GM23338 (cell line): ENCODE measurements at regions not wholly inside any gene's neighbourhood (a gene's known extent, or its start where the extent isn't known, plus 50 kb on each side); places are given as distances from the start of the nearest gene placed in this dataset.

Experiments
- ATAC-seq: fragments of 200-7000 bp; cut with Tn5 transposase; 3 replicates; pipeline ENCODE4 v1.9.1; 2020
- DNase-seq: peaks from one replicate; pipeline ENCODE4 v3.0.0-alpha.2; 2015; ENCODE audit warnings: low spot score
- H2AFZ ChIP-seq: fragments of 200-600 bp; sonication (generic); 2 replicates; pipeline ENCODE4 v1.8.0; 2016; ENCODE audit warnings: antibody characterized with exemption, mild to moderate bottlenecking, moderate library complexity
- H3F3A ChIP-seq: fragments of 200-600 bp; sonication (generic); replicated peaks from 2 replicates; pipeline ENCODE4 v1.8.0; 2017; ENCODE audit warnings: antibody characterized with exemption, mixed run types, low read depth
- H3K27ac ChIP-seq: fragments of 200-600 bp; sonication (generic); 2 replicates; pipeline ENCODE4 v1.6.1; 2016; ENCODE audit warnings: low read depth
- H3K27me3 ChIP-seq: fragments of 200-600 bp; sonication (generic); 2 replicates; pipeline ENCODE4 v1.8.0; 2016; ENCODE audit warnings: mild to moderate bottlenecking, mixed run types, moderate library complexity; ENCODE audit not compliant: insufficient read depth
- H3K36me3 ChIP-seq: fragments of 200-600 bp; sonication (generic); 2 replicates; pipeline ENCODE4 v1.8.0; 2016; ENCODE audit warnings: mild to moderate bottlenecking; ENCODE audit not compliant: insufficient read depth
- H3K4me1 ChIP-seq: fragments of 200-600 bp; sonication (generic); 2 replicates; pipeline ENCODE4 v1.8.0; 2016; ENCODE audit warnings: mild to moderate bottlenecking, moderate library complexity; ENCODE audit not compliant: insufficient read depth
- H3K4me2 ChIP-seq: fragments of 200-600 bp; sonication (generic); 2 replicates; pipeline ENCODE4 v1.7.1; 2017; ENCODE audit warnings: mixed run types
- H3K4me3 ChIP-seq: fragments of 200-600 bp; sonication (generic); 2 replicates; pipeline ENCODE4 v1.6.1; 2016; ENCODE audit warnings: mixed run types
- H3K79me2 ChIP-seq: fragments of 200-600 bp; sonication (generic); replicated peaks from 2 replicates; pipeline ENCODE4 v1.8.0; 2017; ENCODE audit warnings: mild to moderate bottlenecking; ENCODE audit not compliant: insufficient read depth
- H3K9me2 ChIP-seq: fragments of 200-600 bp; sonication (generic); 2 replicates; pipeline ENCODE4 v1.8.0; 2017; ENCODE audit not compliant: insufficient read depth
- H4K20me1 ChIP-seq: fragments of 200-600 bp; sonication (generic); replicated peaks from 2 replicates; pipeline ENCODE4 v1.8.0; 2017; ENCODE audit warnings: mild to moderate bottlenecking; ENCODE audit not compliant: insufficient read depth
- H3K27ac Mint-ChIP-seq: 2 replicates; pipeline ENCODE4 v1.8.0; 2020; ENCODE audit warnings: inconsistent platforms, mild to moderate bottlenecking, moderate library complexity, mixed read lengths
- H3K27me3 Mint-ChIP-seq: 3 replicates; pipeline ENCODE4 v1.8.0; 2022; ENCODE audit warnings: low read depth, mild to moderate bottlenecking, moderate library complexity, mixed read lengths, inconsistent platforms; ENCODE audit not compliant: insufficient read depth, poor library complexity
- H3K36me3 Mint-ChIP-seq: 3 replicates; pipeline ENCODE4 v1.8.0; 2021; ENCODE audit warnings: low read depth, mild to moderate bottlenecking, inconsistent platforms, moderate library complexity, mixed read lengths
- H3K4me1 Mint-ChIP-seq: 3 replicates; pipeline ENCODE4 v1.8.0; 2020; ENCODE audit warnings: mild to moderate bottlenecking, inconsistent platforms, mixed read lengths
- H3K4me3 Mint-ChIP-seq: 3 replicates; pipeline ENCODE4 v1.8.0; 2021; ENCODE audit warnings: moderate library complexity, mild to moderate bottlenecking, inconsistent platforms, mixed read lengths
- H3K9me3 Mint-ChIP-seq: 3 replicates; pipeline ENCODE4 v1.8.0; 2020; ENCODE audit warnings: moderate library complexity, mild to moderate bottlenecking, inconsistent platforms, mixed read lengths
- NANOG ChIP-seq: IDR thresholded peaks from 2 replicates; pipeline ENCODE4 v1.6.1; 2016; ENCODE audit warnings: antibody characterized with exemption, borderline replicate concordance
- POLR2AphosphoS5 ChIP-seq: IDR thresholded peaks from 2 replicates; pipeline ENCODE4 v1.6.1; 2016; ENCODE audit warnings: antibody characterized with exemption, low read depth
- ZNF114 ChIP-seq: fragments of 250-450 bp; sonication (Bioruptor Pico); IDR thresholded peaks from 2 replicates; pipeline ENCODE4 v1.5.0; 2020; ENCODE audit warnings: mild to moderate bottlenecking, moderate library complexity
- ZNF331 ChIP-seq: fragments of 250-450 bp; sonication (Bioruptor Pico); IDR thresholded peaks from 2 replicates; pipeline ENCODE4 v1.5.0; 2020; ENCODE audit warnings: low read depth, mild to moderate bottlenecking, moderate library complexity
- TF ChIP-seq, protein P1 (sequence below): IDR thresholded peaks from 2 replicates; pipeline ENCODE4 v1.6.1; 2016; ENCODE audit warnings: antibody characterized with exemption

DNA sequence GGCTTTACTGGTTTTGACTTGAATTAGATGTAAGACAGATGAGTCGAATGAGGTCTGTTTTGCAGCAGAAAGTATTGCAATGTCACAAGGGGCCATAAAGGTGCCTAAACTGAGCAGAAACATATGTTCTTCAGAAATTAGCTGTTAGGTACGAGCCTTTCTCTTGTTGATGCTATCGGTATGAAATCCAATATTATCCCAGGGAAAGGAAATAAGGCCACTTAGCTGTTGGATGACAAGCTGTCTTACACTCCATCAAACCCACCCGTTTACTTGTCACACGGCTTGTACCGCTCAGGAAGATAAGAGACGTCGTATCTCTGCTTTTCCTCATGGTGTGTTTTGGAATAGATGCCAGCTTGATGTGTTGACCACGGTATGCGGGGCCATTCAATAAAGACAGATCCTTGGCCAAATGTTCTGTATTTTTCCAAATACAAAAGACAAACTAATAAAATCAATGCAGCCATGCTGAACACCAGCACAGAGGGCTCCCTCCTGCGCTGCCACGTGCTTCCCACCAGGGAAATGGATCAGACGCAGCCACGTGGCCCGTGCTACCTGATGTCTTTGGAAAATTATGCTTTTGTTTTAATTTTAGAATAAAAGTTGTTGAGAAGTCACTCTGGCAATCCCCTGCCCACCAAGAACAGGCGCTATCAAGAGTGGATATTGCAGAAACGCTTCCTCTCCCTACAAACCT lies 255.9 kb upstream of the SULF2 start:
- no peaks in the 10 kb centered on the region for H3K27me3 ChIP-seq
- H3K36me3 Mint-ChIP-seq, result no peaks in the 10 kb centered on the region; the same call in 2 of the 3 replicates
- H3K27ac ChIP-seq, result no peak overlapping the region
- DNase-seq (no peak), ATAC-seq (no peak)
- no peaks in the 10 kb centered on the region for H3K9me2 ChIP-seq
- no peak overlapping the region for H3K4me3 Mint-ChIP-seq
- no peaks in the 10 kb centered on the region for H3K4me1 ChIP-seq
- no peaks in the 10 kb centered on the region for H3K36me3 ChIP-seq
- H4K20me1 ChIP-seq, result no peaks in the 10 kb centered on the region
- H3F3A ChIP-seq, result no peaks in the 10 kb centered on the region
- H3K27ac Mint-ChIP-seq, result no peak overlapping the region
- no peak overlapping the region for H2AFZ ChIP-seq
- no peak overlapping the region for H3K4me2 ChIP-seq
- TF ChIP-seq NANOG (no peak), ZNF114 (CRISPR knock-in tag) (no peak)
- H3K79me2 ChIP-seq, result no peaks in the 10 kb centered on the region
- H3K27me3 Mint-ChIP-seq, result peaks cover 4% of the 10 kb centered on the region
- H3K4me3 ChIP-seq, result no peak overlapping the region
- no peaks in the 10 kb centered on the region for H3K9me3 Mint-ChIP-seq
- no peaks in the 10 kb centered on the region for H3K4me1 Mint-ChIP-seq

DNA sequence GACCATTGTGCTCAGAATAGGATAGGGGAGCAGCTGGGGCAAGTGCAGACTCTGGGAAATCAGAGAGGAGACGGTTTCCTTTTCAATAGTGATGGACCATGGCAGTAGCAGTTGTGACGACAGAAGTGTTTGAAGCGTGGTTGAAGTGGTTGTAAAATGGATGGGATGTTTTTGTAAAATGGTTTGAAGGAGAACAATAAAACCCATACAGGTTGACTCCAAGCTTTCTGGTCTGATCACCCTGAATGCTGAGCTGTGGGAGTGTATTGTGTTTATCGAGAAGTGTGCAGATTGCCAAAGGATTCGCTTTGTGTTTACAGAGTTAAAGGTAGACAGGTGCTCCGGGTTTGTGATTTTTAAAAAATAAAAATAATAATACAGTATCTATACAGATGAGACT lies 255.2 kb upstream of the SULF2 start:
- no peaks in the 10 kb centered on the region for H3K36me3 ChIP-seq
- Mint-ChIP-seq H3K4me3 (no peak overlapping the region), H3K4me1 (no peaks in the 10 kb centered on the region), H3K27me3 (peaks cover 4% of the 10 kb centered on the region), H3K36me3 (no peaks in the 10 kb centered on the region; the same call in 2 of the 3 replicates), H3K27ac (no peak overlapping the region), H3K9me3 (no peaks in the 10 kb centered on the region)
- TF ChIP-seq, protein P1, sequence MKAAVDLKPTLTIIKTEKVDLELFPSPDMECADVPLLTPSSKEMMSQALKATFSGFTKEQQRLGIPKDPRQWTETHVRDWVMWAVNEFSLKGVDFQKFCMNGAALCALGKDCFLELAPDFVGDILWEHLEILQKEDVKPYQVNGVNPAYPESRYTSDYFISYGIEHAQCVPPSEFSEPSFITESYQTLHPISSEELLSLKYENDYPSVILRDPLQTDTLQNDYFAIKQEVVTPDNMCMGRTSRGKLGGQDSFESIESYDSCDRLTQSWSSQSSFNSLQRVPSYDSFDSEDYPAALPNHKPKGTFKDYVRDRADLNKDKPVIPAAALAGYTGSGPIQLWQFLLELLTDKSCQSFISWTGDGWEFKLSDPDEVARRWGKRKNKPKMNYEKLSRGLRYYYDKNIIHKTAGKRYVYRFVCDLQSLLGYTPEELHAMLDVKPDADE, result no peak
- no peak for TF ChIP-seq ZNF331 (CRISPR knock-in tag)
- no peaks in the 10 kb centered on the region for H3K4me1 ChIP-seq
- H3F3A ChIP-seq, result no peaks in the 10 kb centered on the region
- H3K79me2 ChIP-seq, result no peaks in the 10 kb centered on the region
- H3K27me3 ChIP-seq, result no peaks in the 10 kb centered on the region
- no peaks in the 10 kb centered on the region for H4K20me1 ChIP-seq
- no peak overlapping the region for H3K27ac ChIP-seq
- no peak overlapping the region for H2AFZ ChIP-seq
- no peak overlapping the region for H3K4me3 ChIP-seq
- no peak for ATAC-seq
- H3K9me2 ChIP-seq, result no peaks in the 10 kb centered on the region
- H3K4me2 ChIP-seq, result no peak overlapping the region
- no peak for DNase-seq

DNA sequence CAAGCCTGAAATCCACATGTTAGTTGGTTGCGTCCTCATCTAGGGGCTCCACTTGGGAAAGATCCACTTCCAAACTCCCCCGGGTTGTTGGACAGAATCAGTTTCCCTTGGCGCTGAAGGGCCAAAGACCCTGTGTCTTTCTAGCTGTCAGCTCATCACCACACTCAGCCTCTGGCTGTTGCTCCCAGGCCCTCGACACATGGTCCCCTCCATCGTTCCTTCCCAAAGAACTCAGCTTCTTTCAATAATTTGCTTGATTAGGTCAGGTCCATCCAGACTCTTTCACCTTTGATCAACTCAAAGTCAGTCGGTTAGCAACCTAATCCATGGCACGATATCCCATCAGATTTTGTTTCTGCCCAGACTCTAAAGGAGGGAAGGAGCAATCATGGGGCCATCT lies 254.8 kb upstream of the SULF2 start:
- ATAC-seq (no peak), DNase-seq (no peak)
- no peaks in the 10 kb centered on the region for H3K27me3 ChIP-seq
- no peaks in the 10 kb centered on the region for H3K4me1 Mint-ChIP-seq
- peaks cover 4% of the 10 kb centered on the region for H3K27me3 Mint-ChIP-seq
- no peaks in the 10 kb centered on the region; the same call in 2 of the 3 replicates for H3K9me3 Mint-ChIP-seq
- no peak overlapping the region for H2AFZ ChIP-seq
- no peak overlapping the region for H3K4me2 ChIP-seq
- H3F3A ChIP-seq, result no peaks in the 10 kb centered on the region
- no peak overlapping the region for H3K4me3 ChIP-seq
- H3K79me2 ChIP-seq, result no peaks in the 10 kb centered on the region
- no peaks in the 10 kb centered on the region for H3K36me3 ChIP-seq
- H3K4me3 Mint-ChIP-seq, result no peak overlapping the region
- H3K27ac ChIP-seq, result no peak overlapping the region
- H3K27ac Mint-ChIP-seq, result no peak overlapping the region
- H3K36me3 Mint-ChIP-seq, result no peaks in the 10 kb centered on the region; the same call in 2 of the 3 replicates
- no peaks in the 10 kb centered on the region for H3K9me2 ChIP-seq
- no peaks in the 10 kb centered on the region for H3K4me1 ChIP-seq
- TF ChIP-seq POLR2AphosphoS5 (no peak), NANOG (no peak)
- TF ChIP-seq, protein P1, result no peak
- H4K20me1 ChIP-seq, result no peaks in the 10 kb centered on the region
